Upper lobe of left lung (tissue), 4 donors: ENCODE measurements at regions not wholly inside any gene's neighbourhood (a gene's known extent, or its start where the extent isn't known, plus 50 kb on each side); places are given as distances from the start of the nearest gene placed in this dataset.

Experiments
- CTCF ChIP-seq, 6 experiments: fragments of 450-650 bp in 4 of 6; fragments of 200-600 bp in 2 of 6; sonication (generic) in 2 of 6; IDR thresholded peaks; one replicate each; pipeline ENCODE4 v1.5.1; 2016 to 2019; ENCODE audit warnings: antibody characterized with exemption in 6 of 6
- EP300 ChIP-seq, 4 donors: sonication (generic); formaldehyde crosslinking; IDR thresholded peaks; one replicate each; pipeline ENCODE4 v1.5.1; 2017; ENCODE audit warnings: antibody characterized with exemption in 4 of 4, control low read depth in 2 of 4
- POLR2A ChIP-seq, 4 donors: fragments of 450-650 bp; IDR thresholded peaks; one replicate each; pipeline ENCODE4 v1.5.1; 2016 to 2017; ENCODE audit warnings: antibody characterized with exemption in 4 of 4, mild to moderate bottlenecking in 2 of 4

DNA sequence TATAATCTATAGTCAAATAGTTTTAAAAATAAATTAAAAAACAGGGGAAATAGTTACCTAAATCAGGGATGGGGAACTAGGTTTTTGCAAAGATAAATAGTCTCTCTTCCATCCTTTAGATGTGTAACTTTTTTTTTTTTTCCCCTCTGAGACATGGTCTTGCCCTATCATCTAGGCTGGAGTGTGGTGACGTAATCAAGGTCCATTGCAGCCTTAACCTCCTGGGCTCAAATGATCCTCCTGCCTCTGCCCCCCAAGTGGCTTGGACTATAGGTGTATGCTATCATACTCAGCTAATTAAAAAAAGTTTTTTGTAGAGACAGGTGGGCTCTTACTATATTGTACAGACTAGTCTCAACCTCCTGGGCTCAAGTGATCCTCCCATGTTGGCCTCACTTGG, 316.5 kb downstream of the CCDC85A start:
- TF ChIP-seq CTCF (IDR thresholded peaks at IDR 0.05) (no peak), POLR2A (IDR thresholded peaks at IDR 0.05) (no peak), EP300 (IDR thresholded peaks at IDR 0.05) (no peak)
